Keratinocyte (primary cell): ENCODE measurements at regions not wholly inside any gene's neighbourhood (a gene's known extent, or its start where the extent isn't known, plus 50 kb on each side); places are given as distances from the start of the nearest gene placed in this dataset.

Experiments used
- DNase-seq: peaks from one replicate; pipeline ENCODE4 v3.0.0-alpha.2; 2011; ENCODE audit warnings: low read depth, missing footprints, low spot score
- FAIRE-seq: peaks from 2 replicates; lab custom pipeline; 2011; peaks lifted over from hg19 to GRCh38; lab: Jason Lieb, UNC
- H2AFZ ChIP-seq: 2 replicates; pipeline ENCODE4 v1.6.0; 2012; ENCODE audit warnings: low read length, control low read depth, inconsistent platforms; ENCODE audit not compliant: control insufficient read depth
- H3K27ac ChIP-seq: 2 replicates; pipeline ENCODE4 v1.5.1; 2011; ENCODE audit warnings: low read length; ENCODE audit not compliant: control insufficient read depth, insufficient read depth
- H3K27me3 ChIP-seq: 3 replicates; pipeline ENCODE4 v1.6.0; 2011; ENCODE audit warnings: low read length; ENCODE audit not compliant: control insufficient read depth, insufficient read depth; ENCODE audit errors: extremely low read depth
- H3K36me3 ChIP-seq, 2 experiments: 2 replicates in 1 of 2; 3 replicates in 1 of 2; pipeline ENCODE4 v1.5.1; 2011; ENCODE audit warnings: low read length in 2 of 2, mild to moderate bottlenecking in 1 of 2; ENCODE audit not compliant: control insufficient read depth in 2 of 2, insufficient read depth in 2 of 2; ENCODE audit errors: extremely low read depth in 1 of 2
- H3K4me1 ChIP-seq: 3 replicates; pipeline ENCODE4 v1.5.1; 2011; ENCODE audit warnings: low read length; ENCODE audit not compliant: control insufficient read depth, insufficient read depth; ENCODE audit errors: extremely low read depth
- H3K4me2 ChIP-seq: 3 replicates; pipeline ENCODE4 v1.6.0; 2011; ENCODE audit warnings: low read depth, low read length; ENCODE audit not compliant: control insufficient read depth, insufficient read depth; ENCODE audit errors: extremely low read depth
- H3K4me3 ChIP-seq, 3 experiments: fragments of 200-600 bp in 1 of 3; sonication (generic) in 1 of 3; 2 replicates in 2 of 3; 3 replicates in 1 of 3; pipeline ENCODE4 v1.5.1; 2011 to 2016; ENCODE audit warnings: low read length in 3 of 3, mild to moderate bottlenecking in 3 of 3, control low read depth in 2 of 3, inconsistent platforms in 1 of 3, low read depth in 1 of 3, mixed read lengths in 1 of 3, mixed run types in 1 of 3, moderate library complexity in 1 of 3; ENCODE audit not compliant: control insufficient read depth in 2 of 3, insufficient read depth in 2 of 3; ENCODE audit errors: extremely low read depth in 1 of 3
- H3K79me2 ChIP-seq: 2 replicates; pipeline ENCODE4 v1.6.0; 2012; ENCODE audit warnings: low read length; ENCODE audit not compliant: control insufficient read depth, insufficient read depth
- H3K9ac ChIP-seq: 3 replicates; pipeline ENCODE4 v1.6.0; 2011; ENCODE audit warnings: low read length; ENCODE audit not compliant: control insufficient read depth, insufficient read depth; ENCODE audit errors: extremely low read depth
- H3K9me1 ChIP-seq: 3 replicates; pipeline ENCODE4 v1.6.0; 2011; ENCODE audit warnings: low read length; ENCODE audit not compliant: control insufficient read depth, insufficient read depth; ENCODE audit errors: extremely low read depth
- H3K9me3 ChIP-seq: 2 replicates; pipeline ENCODE4 v1.5.1; 2012; ENCODE audit warnings: low read depth, low read length; ENCODE audit not compliant: control insufficient read depth
- H4K20me1 ChIP-seq: 3 replicates; pipeline ENCODE4 v1.6.0; 2011; ENCODE audit warnings: low read length; ENCODE audit not compliant: control insufficient read depth, insufficient read depth; ENCODE audit errors: extremely low read depth
- CTCF ChIP-seq, 3 experiments: IDR thresholded peaks in 1 of 3; conservative IDR thresholded peaks in 1 of 3; optimal IDR thresholded peaks in 1 of 3; 2 replicates in 2 of 3; 3 replicates in 1 of 3; pipeline versions ENCODE3 to v1.5.1; 2011; ENCODE audit warnings: low read length in 3 of 3, mild to moderate bottlenecking in 3 of 3, moderate library complexity in 2 of 3, control low read depth in 1 of 3, inconsistent platforms in 1 of 3; ENCODE audit not compliant: insufficient read depth in 2 of 3; ENCODE audit errors: extremely low read depth in 1 of 3
- EZH2 ChIP-seq: IDR thresholded peaks from one replicate; pipeline ENCODE4 v1.6.1; 2012; ENCODE audit warnings: inconsistent platforms, mild to moderate bottlenecking, low read length, moderate library complexity
- dilution Hi-C: fragments of 300-500 bp; cut with MboI; formaldehyde crosslinking; loops from one replicate; pipeline ENCODE4 v1.7.0; 2020; ENCODE audit warnings: low sequenced_read_pairs; ENCODE audit not compliant: extremely low pct_ligation_motif_present

- Histone ChIP-seq H3K9ac (no peak overlapping the region), H2AFZ (no peak overlapping the region), H4K20me1 (no peaks in the 10 kb centered on the region), H3K4me1 (no peaks in the 10 kb centered on the region), H3K9me1 (no peaks in the 10 kb centered on the region), H3K4me3 (no peak overlapping the region), H3K27me3 (no peaks in the 10 kb centered on the region), H3K27ac (no peak overlapping the region), H3K9me3 (no peaks in the 10 kb centered on the region), H3K4me2 (no peak overlapping the region), H3K79me2 (no peaks in the 10 kb centered on the region), H3K36me3 (no peaks in the 10 kb centered on the region)
- dilution Hi-C loops, result no loop called here
- no peak for FAIRE-seq
- TF ChIP-seq EZH2 (no peak), CTCF (optimal IDR thresholded peaks at IDR 0.05 in 1 of 3, IDR thresholded peaks at IDR 0.05 in 1 of 3, conservative IDR thresholded peaks at IDR 0.05 in 1 of 3; ENCODE audit: extremely low read depth in 1 of 3, insufficient read depth in 2 of 3, low read length in 3 of 3) (no peak)
- DNase-seq, result no peak
Observed at GRCh38 chr2:153557714-153558113, 79.2 kb upstream of the RPRM start.

- TF ChIP-seq CTCF (optimal IDR thresholded peaks at IDR 0.05 in 1 of 3, IDR thresholded peaks at IDR 0.05 in 1 of 3, conservative IDR thresholded peaks at IDR 0.05 in 1 of 3; ENCODE audit: extremely low read depth in 1 of 3, insufficient read depth in 2 of 3, low read length in 3 of 3) (no peak), EZH2 (no peak)
- Histone ChIP-seq H3K9ac (no peak overlapping the region), H3K9me1 (no peaks in the 10 kb centered on the region), H3K36me3 (no peaks in the 10 kb centered on the region), H3K9me3 (no peaks in the 10 kb centered on the region), H3K4me1 (no peaks in the 10 kb centered on the region), H4K20me1 (no peaks in the 10 kb centered on the region), H3K4me3 (no peak overlapping the region), H2AFZ (no peak overlapping the region), H3K27ac (no peak overlapping the region), H3K27me3 (no peaks in the 10 kb centered on the region), H3K4me2 (no peak overlapping the region), H3K79me2 (no peaks in the 10 kb centered on the region)
- DNase-seq, result no peak
- dilution Hi-C loops, result no loop called here
- FAIRE-seq, result no peak
Observed at GRCh38 chr2:153558247-153558646, 79.7 kb upstream of the RPRM start.
